Activated T-cell treated with anti-CD3 and anti-CD28 coated beads, Interleukin-2, amount 50 U/mL, for 72 hours (primary cell): ENCODE measurements at regions not wholly inside any gene's neighbourhood (a gene's known extent, or its start where the extent isn't known, plus 50 kb on each side); places are given as distances from the start of the nearest gene placed in this dataset.

Experiments
- ATAC-seq, 2 donors: fragments of 150-1000 bp; cut with Tn5 transposase; replicated peaks in 1 of 2; 2 replicates each; pipeline ENCODE4 v1.10.0; 2021; ENCODE audit warnings: moderate library complexity in 2 of 2, mild to moderate bottlenecking in 1 of 2
- DNase-seq, 2 donors: peaks; one replicate each; pipeline ENCODE4 v3.0.0; 2021 to 2022; ENCODE audit warnings: mixed read lengths in 1 of 2
- H3K27ac Mint-ChIP-seq: one replicate; pipeline ENCODE4 v1.8.0; 2022; ENCODE audit warnings: mild to moderate bottlenecking, moderate library complexity, mixed read lengths
- H3K27me3 Mint-ChIP-seq: one replicate; pipeline ENCODE4 v1.8.0; 2022; ENCODE audit warnings: low read depth, mixed read lengths
- H3K36me3 Mint-ChIP-seq, 2 donors: one replicate each; pipeline ENCODE4 v1.8.0; 2022; ENCODE audit warnings: mixed read lengths in 2 of 2, mild to moderate bottlenecking in 1 of 2; ENCODE audit not compliant: insufficient read depth in 2 of 2
- H3K4me1 Mint-ChIP-seq: one replicate; pipeline ENCODE4 v1.8.0; 2022; ENCODE audit warnings: low read depth, mixed read lengths
- H3K4me3 Mint-ChIP-seq, 2 donors: one replicate each; pipeline ENCODE4 v1.8.0; 2022; ENCODE audit warnings: mild to moderate bottlenecking in 2 of 2, mixed read lengths in 2 of 2, moderate library complexity in 2 of 2
- H3K9me3 Mint-ChIP-seq, 2 donors: one replicate each; pipeline ENCODE4 v1.8.0; 2022; ENCODE audit warnings: mixed read lengths in 2 of 2

- peaks cover 1% of the 10 kb centered on the region in 2 donors for H3K9me3 Mint-ChIP-seq
- no peaks in the 10 kb centered on the region for H3K36me3 Mint-ChIP-seq
- no peak overlapping the region for H3K27ac Mint-ChIP-seq
- DNase-seq (no peak), ATAC-seq (no peak)
- H3K4me3 Mint-ChIP-seq = no peak overlapping the region
- H3K27me3 Mint-ChIP-seq = no peaks in the 10 kb centered on the region
- H3K4me1 Mint-ChIP-seq = peaks cover 12% of the 10 kb centered on the region
These were observed 58.5 kb upstream of the IGFBP3 start for GRCh38 chr7:45979275-45980180.

- Mint-ChIP-seq H3K27ac (no peak overlapping the region), H3K4me1 (peaks cover 12% of the 10 kb centered on the region), H3K36me3 (no peaks in the 10 kb centered on the region), H3K27me3 (no peaks in the 10 kb centered on the region), H3K4me3 (no peak overlapping the region), H3K9me3 (peaks cover 1% of the 10 kb centered on the region in 2 donors)
- ATAC-seq (no peak), DNase-seq (no peak)
These were observed 57.7 kb upstream of the IGFBP3 start for GRCh38 chr7:45978731-45979211.

GRCh38 chr7:45978010-45978681 is 57.1 kb upstream of the IGFBP3 start:
- peaks cover 12% of the 10 kb centered on the region for H3K4me1 Mint-ChIP-seq

GRCh38 chr7:45977256-45977780 is 56.2 kb upstream of the IGFBP3 start:
- H3K36me3 Mint-ChIP-seq = no peaks in the 10 kb centered on the region
- no peak for DNase-seq
- no peak overlapping the region for H3K27ac Mint-ChIP-seq
- ATAC-seq = no peak
- no peak overlapping the region for H3K4me3 Mint-ChIP-seq
- H3K4me1 Mint-ChIP-seq = peaks cover 17% of the 10 kb centered on the region
- H3K27me3 Mint-ChIP-seq = no peaks in the 10 kb centered on the region
- H3K9me3 Mint-ChIP-seq = peaks cover 1% of the 10 kb centered on the region in 2 donors

More at GRCh38 chr7:45978010-45978681, 57.1 kb upstream of the IGFBP3 start:
- Mint-ChIP-seq H3K27me3 (no peaks in the 10 kb centered on the region), H3K4me3 (no peak overlapping the region), H3K27ac (no peak overlapping the region), H3K36me3 (no peaks in the 10 kb centered on the region), H3K9me3 (peaks cover 1% of the 10 kb centered on the region in 2 donors)
- DNase-seq (peak; percentile 23 to 34), ATAC-seq (peak; percentile 91 to 93)

- peaks cover 17% of the 10 kb centered on the region for H3K4me1 Mint-ChIP-seq
- H3K36me3 Mint-ChIP-seq = no peaks in the 10 kb centered on the region
- H3K27me3 Mint-ChIP-seq = no peaks in the 10 kb centered on the region
- DNase-seq (no peak), ATAC-seq (no peak)
- no peak overlapping the region for H3K4me3 Mint-ChIP-seq
- no peak overlapping the region for H3K27ac Mint-ChIP-seq
- no peaks in the 10 kb centered on the region for H3K9me3 Mint-ChIP-seq
These were observed 55.4 kb upstream of the IGFBP3 start for GRCh38 chr7:45976485-45976856.

- DNase-seq = no peak
- Mint-ChIP-seq H3K36me3 (no peaks in the 10 kb centered on the region), H3K27ac (no peak overlapping the region), H3K4me3 (no peak overlapping the region), H3K27me3 (no peaks in the 10 kb centered on the region), H3K9me3 (no peaks in the 10 kb centered on the region), H3K4me1 (peaks cover 17% of the 10 kb centered on the region)
- no peak for ATAC-seq
These were observed 54.9 kb upstream of the IGFBP3 start for GRCh38 chr7:45975847-45976484.

GRCh38 chr7:45975367-45975766 is 54.3 kb upstream of the IGFBP3 start:
- no peaks in the 10 kb centered on the region for H3K27me3 Mint-ChIP-seq
- no peaks in the 10 kb centered on the region for H3K9me3 Mint-ChIP-seq
- H3K4me3 Mint-ChIP-seq = no peak overlapping the region
- H3K36me3 Mint-ChIP-seq = no peaks in the 10 kb centered on the region
- peaks cover 17% of the 10 kb centered on the region for H3K4me1 Mint-ChIP-seq
- H3K27ac Mint-ChIP-seq = no peak overlapping the region
- DNase-seq = no peak
- ATAC-seq = no peak

- DNase-seq (no peak), ATAC-seq (no peak)
These were observed 53.7 kb upstream of the IGFBP3 start for GRCh38 chr7:45974540-45975360.

GRCh38 chr7:45973725-45974532 is 52.9 kb upstream of the IGFBP3 start:
- ATAC-seq = no peak
- H3K27me3 Mint-ChIP-seq = no peaks in the 10 kb centered on the region
- no peaks in the 10 kb centered on the region for H3K36me3 Mint-ChIP-seq
- no peak for DNase-seq
- peaks cover 17% of the 10 kb centered on the region for H3K4me1 Mint-ChIP-seq
- H3K9me3 Mint-ChIP-seq = no peaks in the 10 kb centered on the region
- no peak overlapping the region for H3K27ac Mint-ChIP-seq
- no peak overlapping the region for H3K4me3 Mint-ChIP-seq

More at GRCh38 chr7:45974540-45975360, 53.7 kb upstream of the IGFBP3 start:
- Mint-ChIP-seq H3K4me3 (no peak overlapping the region), H3K27ac (no peak overlapping the region), H3K9me3 (no peaks in the 10 kb centered on the region), H3K36me3 (no peaks in the 10 kb centered on the region), H3K4me1 (peaks cover 17% of the 10 kb centered on the region), H3K27me3 (no peaks in the 10 kb centered on the region)

GRCh38 chr7:45972629-45973312 is 51.7 kb upstream of the IGFBP3 start:
- peaks cover 9% of the 10 kb centered on the region for H3K4me1 Mint-ChIP-seq
- ATAC-seq (no peak), DNase-seq (no peak)
- no peaks in the 10 kb centered on the region for H3K27me3 Mint-ChIP-seq
- H3K4me3 Mint-ChIP-seq = no peak overlapping the region
- no peaks in the 10 kb centered on the region for H3K36me3 Mint-ChIP-seq
- H3K27ac Mint-ChIP-seq = no peak overlapping the region
- no peaks in the 10 kb centered on the region for H3K9me3 Mint-ChIP-seq

- ATAC-seq = no peak
- no peaks in the 10 kb centered on the region for H3K27me3 Mint-ChIP-seq
- no peak for DNase-seq
- peaks cover 5% of the 10 kb centered on the region for H3K4me1 Mint-ChIP-seq
- no peaks in the 10 kb centered on the region for H3K36me3 Mint-ChIP-seq
- no peak overlapping the region for H3K4me3 Mint-ChIP-seq
- no peaks in the 10 kb centered on the region for H3K9me3 Mint-ChIP-seq
- H3K27ac Mint-ChIP-seq = no peak overlapping the region
These were observed 50.6 kb upstream of the IGFBP3 start for GRCh38 chr7:45971661-45972175.
